GM18499 (cell line): ENCODE measurements at regions not wholly inside any gene's neighbourhood (a gene's known extent, or its start where the extent isn't known, plus 50 kb on each side); places are given as distances from the start of the nearest gene placed in this dataset.

ENCODE experiments used
- ATAC-seq: cut with Tn5 transposase; IDR thresholded peaks from one replicate; pipeline ENCODE4 v1.9.1; 2021; ENCODE audit warnings: moderate number of reproducible peaks; ENCODE audit not compliant: insufficient read depth, unreplicated experiment

GRCh38 chr22:22099833-22100812, 117.5 kb upstream of the TOP3B start:
- ATAC-seq = no peak

GRCh38 chr22:22099194-22099486, 116.6 kb upstream of the TOP3B start:
- no peak for ATAC-seq

GRCh38 chr22:22098457-22099193, 116.0 kb upstream of the TOP3B start:
- no peak for ATAC-seq

- no peak for ATAC-seq
Measured at GRCh38 chr22:22097727-22098228, 115.2 kb upstream of the TOP3B start.

GRCh38 chr22:22094921-22095320, 112.3 kb upstream of the TOP3B start:
- ATAC-seq = no peak

- ATAC-seq = no peak
Measured at GRCh38 chr22:22094514-22094913, 111.9 kb upstream of the TOP3B start.

- no peak for ATAC-seq
Measured at GRCh38 chr22:22093743-22094142, 111.2 kb upstream of the TOP3B start.

GRCh38 chr22:22092974-22093373, 110.4 kb upstream of the TOP3B start:
- ATAC-seq = no peak

- ATAC-seq = no peak
Measured at GRCh38 chr22:22092101-22092500, 109.5 kb upstream of the TOP3B start.

GRCh38 chr22:22091400-22091878, 108.9 kb upstream of the TOP3B start:
- ATAC-seq = no peak

GRCh38 chr22:22090650-22091399, 108.2 kb upstream of the TOP3B start:
- no peak for ATAC-seq

- ATAC-seq = no peak
Measured at GRCh38 chr22:22089459-22090308, 107.1 kb upstream of the TOP3B start.

- ATAC-seq = no peak
Measured at GRCh38 chr22:22088658-22089458, 106.3 kb upstream of the TOP3B start.

- no peak for ATAC-seq
Measured at GRCh38 chr22:22087854-22088657, 105.5 kb upstream of the TOP3B start.

GRCh38 chr22:22086501-22087158, 104.0 kb upstream of the TOP3B start:
- no peak for ATAC-seq

- ATAC-seq = no peak
Measured at GRCh38 chr22:22085702-22086500, 103.3 kb upstream of the TOP3B start.
